IMR-90 (cell line): ENCODE measurements at regions not wholly inside any gene's neighbourhood (a gene's known extent, or its start where the extent isn't known, plus 50 kb on each side); places are given as distances from the start of the nearest gene placed in this dataset.

ENCODE experiments used
- ATAC-seq: fragments of 200-7000 bp; cut with Tn5 transposase; 2 replicates; pipeline ENCODE4 v1.9.1; 2020; ENCODE audit warnings: low read depth, mild to moderate bottlenecking, moderate library complexity
- BruUV-seq: library from RNA; stranded (reverse); fragments of 400-500 nt; replicated peaks from 2 replicates; lab custom pipeline; 2021; lab: Mats Ljungman, UMichigan
- CTCF ChIA-PET: fragments of 300-600 bp; formaldehyde crosslinking; extraction: SDS; loops from one replicate; lab custom pipeline; 2021; ENCODE audit warnings: antibody characterized with exemption; lab: Yijun Ruan, JAX
- POLR2A ChIA-PET: fragments of 300-600 bp; sonication (Branson Sonifier 250); formaldehyde crosslinking; loops from one replicate; lab custom pipeline; 2022; ENCODE audit warnings: antibody characterized with exemption; ENCODE audit not compliant: unreplicated experiment; lab: Charles Lee
- DNase-seq: peaks from one replicate; pipeline ENCODE4 v3.0.0; 2013
- H2AFZ ChIP-seq: replicated peaks from 2 replicates; pipeline ENCODE3; 2013; ENCODE audit warnings: low read length, mild to moderate bottlenecking; ENCODE audit not compliant: poor library complexity
- H2AK5ac ChIP-seq: 2 replicates; pipeline ENCODE4 v1.6.1; 2013; ENCODE audit warnings: low read depth, low read length, inconsistent platforms
- H2AK9ac ChIP-seq: replicated peaks from 2 replicates; pipeline ENCODE3; 2013; ENCODE audit warnings: mild to moderate bottlenecking, low read depth, low read length, moderate library complexity; ENCODE audit not compliant: poor library complexity
- H2BK120ac ChIP-seq: 2 replicates; pipeline ENCODE4 v1.6.1; 2013; ENCODE audit warnings: low read depth, low read length, inconsistent platforms
- H2BK15ac ChIP-seq: 3 replicates; pipeline ENCODE4 v1.6.1; 2013; ENCODE audit warnings: low read depth, low read length, inconsistent platforms
- H2BK20ac ChIP-seq: 2 replicates; pipeline ENCODE4 v1.6.1; 2013; ENCODE audit warnings: low read depth, mild to moderate bottlenecking, inconsistent platforms, low read length, moderate library complexity
- H2BK5ac ChIP-seq: 2 replicates; pipeline ENCODE4 v1.6.1; 2013; ENCODE audit warnings: mild to moderate bottlenecking, low read depth, low read length, inconsistent platforms; ENCODE audit not compliant: poor library complexity, severe bottlenecking
- H3K14ac ChIP-seq: replicated peaks from 2 replicates; pipeline ENCODE4 v1.6.1; 2013; ENCODE audit warnings: low read depth, low read length, inconsistent platforms
- H3K18ac ChIP-seq: 2 replicates; pipeline ENCODE4 v1.6.1; 2013; ENCODE audit warnings: low read depth, low read length, control low read depth
- H3K23ac ChIP-seq: 2 replicates; pipeline ENCODE4 v1.6.1; 2013; ENCODE audit warnings: low read depth, low read length, inconsistent platforms
- H3K27ac ChIP-seq: 2 replicates; pipeline ENCODE4 v1.5.1; 2013; ENCODE audit warnings: mild to moderate bottlenecking, control low read depth, low read length; ENCODE audit not compliant: insufficient read depth
- H3K27me3 ChIP-seq: 2 replicates; pipeline ENCODE4 v1.6.1; 2013; ENCODE audit warnings: low read length; ENCODE audit not compliant: control insufficient read depth, insufficient read depth
- H3K36me3 ChIP-seq: 2 replicates; pipeline ENCODE4 v1.6.1; 2013; ENCODE audit warnings: low read length, mixed read lengths; ENCODE audit not compliant: control insufficient read depth, insufficient read depth
- H3K4ac ChIP-seq: 2 replicates; pipeline ENCODE4 v1.6.1; 2013; ENCODE audit warnings: low read depth, low read length, inconsistent platforms
- H3K4me1 ChIP-seq: 2 replicates; pipeline ENCODE4 v1.6.1; 2013; ENCODE audit warnings: low read length, mixed read lengths; ENCODE audit not compliant: control insufficient read depth, insufficient read depth
- H3K4me2 ChIP-seq: 2 replicates; pipeline ENCODE4 v1.6.1; 2013; ENCODE audit warnings: low read depth, mild to moderate bottlenecking, control low read depth, low read length, moderate library complexity
- H3K4me3 ChIP-seq: 2 replicates; pipeline ENCODE4 v1.5.1; 2013; ENCODE audit warnings: low read depth, mild to moderate bottlenecking, control low read depth, low read length, moderate library complexity; ENCODE audit not compliant: insufficient read depth
- H3K56ac ChIP-seq: 2 replicates; pipeline ENCODE4 v1.6.1; 2013; ENCODE audit warnings: low read length, inconsistent platforms; ENCODE audit not compliant: insufficient read depth; ENCODE audit errors: extremely low read depth
- H3K79me1 ChIP-seq, 2 experiments: 2 replicates each; pipeline ENCODE4 v1.6.1; 2013; ENCODE audit warnings: low read length in 2 of 2, inconsistent platforms in 1 of 2, low read depth in 1 of 2
- H3K9ac ChIP-seq: 2 replicates; pipeline ENCODE4 v1.6.1; 2013; ENCODE audit warnings: low read depth, low read length, control low read depth
- H3K9me1 ChIP-seq: 2 replicates; pipeline ENCODE4 v1.6.1; 2013; ENCODE audit warnings: low read length, inconsistent platforms; ENCODE audit not compliant: insufficient read depth
- H3K9me3 ChIP-seq: 2 replicates; pipeline ENCODE4 v1.6.1; 2013; ENCODE audit warnings: low read length; ENCODE audit not compliant: control insufficient read depth, insufficient read depth
- H4K20me1 ChIP-seq: 2 replicates; pipeline ENCODE4 v1.6.1; 2013; ENCODE audit warnings: low read length, inconsistent platforms; ENCODE audit not compliant: insufficient read depth
- H4K5ac ChIP-seq: 2 replicates; pipeline ENCODE4 v1.6.1; 2013; ENCODE audit warnings: mild to moderate bottlenecking, low read depth, low read length, control low read depth
- H4K8ac ChIP-seq, 2 experiments: 2 replicates each; pipeline ENCODE4 v1.6.1; 2013; ENCODE audit warnings: low read depth in 2 of 2, low read length in 2 of 2, control low read depth in 1 of 2, inconsistent platforms in 1 of 2
- H4K91ac ChIP-seq: 2 replicates; pipeline ENCODE4 v1.6.1; 2013; ENCODE audit warnings: low read depth, low read length, inconsistent platforms; ENCODE audit not compliant: insufficient read depth
- BHLHE40 ChIP-seq: fragments of 150-350 bp; IDR thresholded peaks from 2 replicates; pipeline ENCODE4 v1.6.1; 2016; ENCODE audit warnings: mild to moderate bottlenecking, low read depth, low read length
- CEBPB ChIP-seq: IDR thresholded peaks from 2 replicates; pipeline ENCODE4 v1.6.1; 2012; ENCODE audit warnings: low read depth, low read length, improper control_type of control experiment
- CHD1 ChIP-seq: IDR thresholded peaks from 2 replicates; pipeline ENCODE4 v1.6.1; 2012; ENCODE audit warnings: low read depth, low read length, improper control_type of control experiment
- FOS ChIP-seq: fragments of 150-350 bp; IDR thresholded peaks from 2 replicates; pipeline ENCODE4 v1.6.1; 2016; ENCODE audit warnings: low read depth, low read length
- MAFK ChIP-seq: IDR thresholded peaks from 2 replicates; pipeline ENCODE4 v1.6.1; 2012; ENCODE audit warnings: low read depth, low read length, improper control_type of control experiment
- MAZ ChIP-seq: IDR thresholded peaks from 2 replicates; pipeline ENCODE4 v1.6.1; 2012; ENCODE audit warnings: low read depth, mild to moderate bottlenecking, low read length, improper control_type of control experiment, moderate library complexity, borderline replicate concordance
- MXI1 ChIP-seq: IDR thresholded peaks from 2 replicates; pipeline ENCODE4 v1.6.1; 2012; ENCODE audit warnings: low read depth, mild to moderate bottlenecking, low read length, moderate library complexity, borderline replicate concordance
- NFE2L2 ChIP-seq: fragments of 150-350 bp; IDR thresholded peaks from 2 replicates; pipeline ENCODE4 v1.6.1; 2016; ENCODE audit warnings: low read depth, mild to moderate bottlenecking, low read length
- POLR2A ChIP-seq: IDR thresholded peaks from 2 replicates; pipeline ENCODE4 v1.6.1; 2012; ENCODE audit warnings: mild to moderate bottlenecking, low read depth, low read length
- RAD21 ChIP-seq: IDR thresholded peaks from 2 replicates; pipeline ENCODE4 v1.6.1; 2012; ENCODE audit warnings: low read length, improper control_type of control experiment
- RCOR1 ChIP-seq: IDR thresholded peaks from 2 replicates; pipeline ENCODE4 v1.6.1; 2012; ENCODE audit warnings: mild to moderate bottlenecking, low read length, improper control_type of control experiment; ENCODE audit not compliant: insufficient replicate concordance
- RFX5 ChIP-seq: IDR thresholded peaks from 2 replicates; pipeline ENCODE4 v1.8.0; 2012; ENCODE audit warnings: low read depth, mild to moderate bottlenecking, low read length, moderate library complexity
- SMC3 ChIP-seq: fragments of 150-350 bp; IDR thresholded peaks from 2 replicates; pipeline ENCODE4 v1.6.1; 2016; ENCODE audit warnings: low read depth, mild to moderate bottlenecking, antibody characterized with exemption, low read length, moderate library complexity
- WGBS, 2 experiments: methylation state at CpG; one replicate each; pipeline versions ENCODE4 v1.1.5 to v1.1.7; 2013; ENCODE audit warnings: missing lambda C conversion rate in 2 of 2; ENCODE audit not compliant: insufficient read length in 1 of 2; ENCODE audit errors: extremely low coverage in 2 of 2; 5-methylcytosine and 5-hydroxymethylcytosine counted together
- dilution Hi-C: fragments of 300-500 bp; cut with HindIII; formaldehyde crosslinking; loops from one replicate; pipeline ENCODE4 v1.14.3; 2018; ENCODE audit warnings: low sequenced_read_pairs; ENCODE audit not compliant: unreplicated experiment
- in situ Hi-C: fragments of 300-500 bp; cut with MboI; formaldehyde crosslinking; loops from 3 replicates; pipeline ENCODE4 v1.14.3; 2019; ENCODE audit warnings: low sequenced_read_pairs, inconsistent platforms, mixed read lengths
- intact Hi-C: fragments of 100-400 bp; cut with micrococcal nuclease; formaldehyde crosslinking; loops from 2 replicates; pipeline ENCODE4 v1.10.0; 2022
- TF ChIP-seq, protein P1 (sequence below): conservative IDR thresholded peaks from 2 replicates; pipeline ENCODE4 v1.5.1; 2012; ENCODE audit warnings: mild to moderate bottlenecking, low read depth, low read length, improper control_type of control experiment
- TF ChIP-seq, protein P2 (sequence below): fragments of 150-350 bp; IDR thresholded peaks from 2 replicates; pipeline ENCODE4 v1.6.1; 2016; ENCODE audit warnings: low read depth, mild to moderate bottlenecking, low read length, moderate library complexity, borderline replicate concordance
- TF ChIP-seq, protein P3 (sequence below): fragments of 150-350 bp; IDR thresholded peaks from 2 replicates; pipeline ENCODE4 v1.6.1; 2017; ENCODE audit warnings: mild to moderate bottlenecking, antibody characterized with exemption, low read length, low read depth

DNA sequence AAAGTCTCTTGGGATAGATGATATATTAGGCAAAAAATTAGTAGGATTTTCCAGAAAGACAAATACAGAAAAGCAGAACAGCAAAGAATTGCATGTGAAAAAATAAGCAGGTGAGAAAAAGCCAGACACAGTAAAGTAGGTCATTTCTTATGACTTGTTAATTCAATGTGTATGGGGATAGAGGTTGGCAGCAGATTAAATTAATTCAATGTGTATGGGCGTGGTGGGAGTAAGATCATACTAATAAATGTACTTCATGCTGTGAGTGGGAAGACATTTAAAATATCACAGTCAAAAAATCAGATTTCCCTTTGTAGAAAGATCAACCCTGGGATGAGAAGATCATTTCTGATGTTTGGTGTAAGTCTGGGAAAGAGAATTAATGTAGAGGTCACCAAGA lies 1146.4 kb upstream of the INTU start:
- TF ChIP-seq, protein P1, sequence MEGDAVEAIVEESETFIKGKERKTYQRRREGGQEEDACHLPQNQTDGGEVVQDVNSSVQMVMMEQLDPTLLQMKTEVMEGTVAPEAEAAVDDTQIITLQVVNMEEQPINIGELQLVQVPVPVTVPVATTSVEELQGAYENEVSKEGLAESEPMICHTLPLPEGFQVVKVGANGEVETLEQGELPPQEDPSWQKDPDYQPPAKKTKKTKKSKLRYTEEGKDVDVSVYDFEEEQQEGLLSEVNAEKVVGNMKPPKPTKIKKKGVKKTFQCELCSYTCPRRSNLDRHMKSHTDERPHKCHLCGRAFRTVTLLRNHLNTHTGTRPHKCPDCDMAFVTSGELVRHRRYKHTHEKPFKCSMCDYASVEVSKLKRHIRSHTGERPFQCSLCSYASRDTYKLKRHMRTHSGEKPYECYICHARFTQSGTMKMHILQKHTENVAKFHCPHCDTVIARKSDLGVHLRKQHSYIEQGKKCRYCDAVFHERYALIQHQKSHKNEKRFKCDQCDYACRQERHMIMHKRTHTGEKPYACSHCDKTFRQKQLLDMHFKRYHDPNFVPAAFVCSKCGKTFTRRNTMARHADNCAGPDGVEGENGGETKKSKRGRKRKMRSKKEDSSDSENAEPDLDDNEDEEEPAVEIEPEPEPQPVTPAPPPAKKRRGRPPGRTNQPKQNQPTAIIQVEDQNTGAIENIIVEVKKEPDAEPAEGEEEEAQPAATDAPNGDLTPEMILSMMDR = no peak
- TF ChIP-seq RFX5 (no peak), NFE2L2 (no peak), RAD21 (no peak), SMC3 (no peak), MAFK (no peak), RCOR1 (no peak), POLR2A (no peak), MXI1 (no peak), FOS (no peak), BHLHE40 (no peak), CEBPB (no peak), CHD1 (no peak), MAZ (no peak)
- TF ChIP-seq, protein P2, sequence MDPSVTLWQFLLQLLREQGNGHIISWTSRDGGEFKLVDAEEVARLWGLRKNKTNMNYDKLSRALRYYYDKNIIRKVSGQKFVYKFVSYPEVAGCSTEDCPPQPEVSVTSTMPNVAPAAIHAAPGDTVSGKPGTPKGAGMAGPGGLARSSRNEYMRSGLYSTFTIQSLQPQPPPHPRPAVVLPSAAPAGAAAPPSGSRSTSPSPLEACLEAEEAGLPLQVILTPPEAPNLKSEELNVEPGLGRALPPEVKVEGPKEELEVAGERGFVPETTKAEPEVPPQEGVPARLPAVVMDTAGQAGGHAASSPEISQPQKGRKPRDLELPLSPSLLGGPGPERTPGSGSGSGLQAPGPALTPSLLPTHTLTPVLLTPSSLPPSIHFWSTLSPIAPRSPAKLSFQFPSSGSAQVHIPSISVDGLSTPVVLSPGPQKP = no peak
- TF ChIP-seq, protein P3, sequence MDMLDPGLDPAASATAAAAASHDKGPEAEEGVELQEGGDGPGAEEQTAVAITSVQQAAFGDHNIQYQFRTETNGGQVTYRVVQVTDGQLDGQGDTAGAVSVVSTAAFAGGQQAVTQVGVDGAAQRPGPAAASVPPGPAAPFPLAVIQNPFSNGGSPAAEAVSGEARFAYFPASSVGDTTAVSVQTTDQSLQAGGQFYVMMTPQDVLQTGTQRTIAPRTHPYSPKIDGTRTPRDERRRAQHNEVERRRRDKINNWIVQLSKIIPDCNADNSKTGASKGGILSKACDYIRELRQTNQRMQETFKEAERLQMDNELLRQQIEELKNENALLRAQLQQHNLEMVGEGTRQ = no peak
- H3K23ac ChIP-seq = no peak overlapping the region
- H4K20me1 ChIP-seq = no peaks in the 10 kb centered on the region
- H2AK5ac ChIP-seq = no peak overlapping the region
- H3K27me3 ChIP-seq = no peaks in the 10 kb centered on the region
- H3K4me1 ChIP-seq = no peaks in the 10 kb centered on the region
- H3K4me3 ChIP-seq = no peak overlapping the region
- POLR2A ChIA-PET = no interaction called here
- H2BK20ac ChIP-seq = no peak overlapping the region
- H2BK5ac ChIP-seq = no peak overlapping the region
- CTCF ChIA-PET = no interaction called here
- intact Hi-C loops = no loop called here
- in situ Hi-C loops = no loop called here
- no peak overlapping the region for H2AFZ ChIP-seq
- no peaks in the 10 kb centered on the region for H3K36me3 ChIP-seq
- no peak overlapping the region for H4K91ac ChIP-seq
- H3K27ac ChIP-seq = no peak overlapping the region
- H3K9ac ChIP-seq = no peak overlapping the region
- WGBS, 2 experiments = no CpG with 5 or more reads among the region's 1 CpG
- no peaks in the 10 kb centered on the region for H3K9me1 ChIP-seq
- H3K4ac ChIP-seq = no peak overlapping the region
- dilution Hi-C loops = no loop called here
- H4K5ac ChIP-seq = no peak overlapping the region
- no peak overlapping the region for H3K56ac ChIP-seq
- H3K18ac ChIP-seq = no peak overlapping the region
- H2BK15ac ChIP-seq = no peak overlapping the region
- H3K9me3 ChIP-seq = no peaks in the 10 kb centered on the region
- H4K8ac ChIP-seq = no peak overlapping the region
- no peak overlapping the region for H2AK9ac ChIP-seq
- H3K4me2 ChIP-seq = no peak overlapping the region
- BruUV-seq = no TSS peak
- no peak overlapping the region for H2BK120ac ChIP-seq
- H3K14ac ChIP-seq = no peak overlapping the region
- no peaks in the 10 kb centered on the region for H3K79me1 ChIP-seq
- no peak for ATAC-seq
- no peak for DNase-seq
